ENCODE measurements at regions not wholly inside any gene's neighbourhood (a gene's known extent, or its start where the extent isn't known, plus 50 kb on each side); places are given as distances from the start of the nearest gene placed in this dataset.

GRCh38 chr1:232468249-232468648 is 161.7 kb downstream of the SIPA1L2 start:
- TF ChIP-seq CTCF (IDR thresholded peaks at IDR 0.05 in 8 of 11, conservative IDR thresholded peaks at IDR 0.05 in 3 of 11) (no peak), POLR2A (IDR thresholded peaks at IDR 0.05) (no peak), POLR2AphosphoS5 (IDR thresholded peaks at IDR 0.05) (no peak)
